Ovary (tissue), 7 donors: ENCODE measurements at regions not wholly inside any gene's neighbourhood (a gene's known extent, or its start where the extent isn't known, plus 50 kb on each side); places are given as distances from the start of the nearest gene placed in this dataset.

Experiments
- DNase-seq, 5 donors: peaks; one replicate each; pipeline ENCODE4 v3.0.0-alpha.2; 2019 to 2020
- H3K27ac ChIP-seq, 2 donors: fragments of 200-600 bp; one replicate each; pipeline versions ENCODE4 v1.5.1 to v1.8.0; 2019 to 2022
- H3K27me3 ChIP-seq: fragments of 200-600 bp; one replicate; pipeline ENCODE4 v1.8.0; 2022
- H3K36me3 ChIP-seq: fragments of 200-600 bp; sonication (generic); one replicate; pipeline ENCODE4 v1.5.1; 2019
- H3K4me1 ChIP-seq: one replicate; pipeline ENCODE4 v1.8.1; 2013; ENCODE audit warnings: mild to moderate bottlenecking, moderate library complexity; ENCODE audit not compliant: insufficient read depth
- H3K4me3 ChIP-seq: fragments of 200-600 bp; sonication (generic); one replicate; pipeline ENCODE4 v1.5.1; 2017
- H3K9me3 ChIP-seq, 2 donors: fragments of 200-600 bp in 1 of 2; sonication (generic) in 1 of 2; one replicate each; pipeline versions ENCODE4 v1.5.1 to v1.8.1; 2013 to 2019; ENCODE audit warnings: mild to moderate bottlenecking in 1 of 2, moderate library complexity in 1 of 2
- CTCF ChIP-seq, 3 donors: fragments of 450-650 bp in 2 of 3; fragments of 200-600 bp in 1 of 3; IDR thresholded peaks; one replicate each; pipeline versions ENCODE4 v1.5.1 to v1.8.0; 2016 to 2022; ENCODE audit warnings: antibody characterized with exemption in 3 of 3, mild to moderate bottlenecking in 1 of 3
- EP300 ChIP-seq: sonication (generic); formaldehyde crosslinking; IDR thresholded peaks from one replicate; pipeline ENCODE4 v1.6.1; 2017; ENCODE audit warnings: antibody characterized with exemption
- POLR2A ChIP-seq: fragments of 450-650 bp; IDR thresholded peaks from one replicate; pipeline ENCODE4 v1.6.1; 2017; ENCODE audit warnings: antibody characterized with exemption, mild to moderate bottlenecking, moderate library complexity
- WGBS, 3 donors: extraction: QIAGEN DNeasy Blood & Tissue Kit in 1 of 3; methylation state at CpG; one replicate each; pipeline versions ENCODE4 v1.1.5 to v1.1.7; 2013 to 2017; 5-methylcytosine and 5-hydroxymethylcytosine counted together
- intact Hi-C, 4 donors: fragments of 100-400 bp; cut with DNase I; formaldehyde crosslinking; loops; one replicate each; pipeline versions ENCODE4 v1.11.0 to v1.15.1; 2022 to 2023
- donor health status: DM: no; HTN: no; CAD: no; lungs with moderate emphysema.
- donor health status: DM: no; HTN: no; CAD: no.
- donor health status: Bipolar disorder and iron deficiency.
- donor health status: DM: no; HTN: no; CAD: no.
- donor health status: DM: yes; HTN: yes; CAD: no.

- no peak overlapping the region for H3K4me3 ChIP-seq
- no peak overlapping the region for H3K27ac ChIP-seq
- WGBS, 3 donors, result 88 to 93% (median 88%) methylated on average over 9 of the region's 9 CpGs
- no peaks in the 10 kb centered on the region for H3K9me3 ChIP-seq
- H3K36me3 ChIP-seq, result no peaks in the 10 kb centered on the region
- no peaks in the 10 kb centered on the region for H3K4me1 ChIP-seq
- intact Hi-C loops, result no loop called here
- H3K27me3 ChIP-seq, result no peaks in the 10 kb centered on the region
- no peak for TF ChIP-seq CTCF (IDR thresholded peaks at IDR 0.05)
- no peak for TF ChIP-seq POLR2A
- TF ChIP-seq EP300, result no peak
- DNase-seq, result no peak
Observed at GRCh38 chr18:78621141-78621755, 358.4 kb upstream of the SALL3 start.

GRCh38 chr18:78622251-78622906 lies 357.2 kb upstream of the SALL3 start:
- Histone ChIP-seq H3K27ac (no peak overlapping the region), H3K4me3 (no peak overlapping the region), H3K9me3 (no peaks in the 10 kb centered on the region), H3K4me1 (no peaks in the 10 kb centered on the region), H3K27me3 (no peaks in the 10 kb centered on the region), H3K36me3 (no peaks in the 10 kb centered on the region)
- TF ChIP-seq EP300 (no peak), POLR2A (no peak), CTCF (IDR thresholded peaks at IDR 0.05) (no peak)
- intact Hi-C loops, result no loop called here
- 78 to 92% (median 88%) methylated on average over 11 of the region's 11 CpGs for WGBS, 3 donors
- DNase-seq, result no peak

- Histone ChIP-seq H3K9me3 (no peaks in the 10 kb centered on the region), H3K27me3 (no peaks in the 10 kb centered on the region), H3K27ac (no peak overlapping the region), H3K4me3 (no peak overlapping the region), H3K4me1 (no peaks in the 10 kb centered on the region), H3K36me3 (no peaks in the 10 kb centered on the region)
- WGBS, 3 donors, result 59 to 71% (median 63%) methylated on average over 16 of the region's 16 CpGs
- no peak for TF ChIP-seq EP300
- DNase-seq, result no peak
- intact Hi-C loops, result no loop called here
Observed at GRCh38 chr18:78622907-78623541, 356.6 kb upstream of the SALL3 start.

GRCh38 chr18:78624646-78625279 lies 354.9 kb upstream of the SALL3 start:
- intact Hi-C loops, result no loop called here
- Histone ChIP-seq H3K4me1 (no peaks in the 10 kb centered on the region), H3K36me3 (no peaks in the 10 kb centered on the region), H3K4me3 (no peak overlapping the region), H3K27ac (no peak overlapping the region), H3K9me3 (no peaks in the 10 kb centered on the region), H3K27me3 (no peaks in the 10 kb centered on the region)
- no peak for DNase-seq
- TF ChIP-seq EP300, result no peak
- no peak for TF ChIP-seq CTCF (IDR thresholded peaks at IDR 0.05)
- no peak for TF ChIP-seq POLR2A
- 45 to 58% (median 49%) methylated on average over 16 of the region's 16 CpGs for WGBS, 3 donors
